Ectodermal cell (in vitro differentiated cells): ENCODE measurements at regions not wholly inside any gene's neighbourhood (a gene's known extent, or its start where the extent isn't known, plus 50 kb on each side); places are given as distances from the start of the nearest gene placed in this dataset.

Experiments used
- H3K27ac ChIP-seq: 2 replicates; pipeline ENCODE4 v1.7.0; 2013; ENCODE audit warnings: mild to moderate bottlenecking, low read depth, low read length; ENCODE audit not compliant: insufficient read depth, poor library complexity, severe bottlenecking
- H3K27me3 ChIP-seq: 2 replicates; pipeline ENCODE4 v1.7.0; 2013; ENCODE audit warnings: mild to moderate bottlenecking, low read length; ENCODE audit not compliant: insufficient read depth, control insufficient read depth, poor library complexity, severe bottlenecking
- H3K36me3 ChIP-seq: one replicate; pipeline ENCODE4 v1.7.0; 2013; ENCODE audit warnings: low read length; ENCODE audit not compliant: control insufficient read depth, insufficient read depth
- H3K4me1 ChIP-seq: one replicate; pipeline ENCODE4 v1.7.0; 2013; ENCODE audit warnings: low read length; ENCODE audit not compliant: control insufficient read depth, insufficient read depth
- H3K4me3 ChIP-seq: 2 replicates; pipeline ENCODE4 v1.7.0; 2013; ENCODE audit warnings: low read depth, low read length, control low read depth; ENCODE audit not compliant: insufficient read depth
- H3K9me3 ChIP-seq: 2 replicates; pipeline ENCODE4 v1.7.0; 2013; ENCODE audit warnings: mild to moderate bottlenecking, low read length, moderate library complexity; ENCODE audit not compliant: control insufficient read depth
- WGBS, 2 experiments: methylation state at CpG; one replicate each; pipeline ENCODE4 v1.1.7; 2013; ENCODE audit warnings: missing lambda C conversion rate in 2 of 2; 5-methylcytosine and 5-hydroxymethylcytosine counted together

- no peak overlapping the region for H3K27ac ChIP-seq
- no peaks in the 10 kb centered on the region for H3K27me3 ChIP-seq
- no peaks in the 10 kb centered on the region for H3K36me3 ChIP-seq
- no peaks in the 10 kb centered on the region for H3K9me3 ChIP-seq
- H3K4me3 ChIP-seq = no peak overlapping the region
- WGBS, 2 experiments = 96 to 100% methylated on average over 2 of the region's 2 CpGs
- no peaks in the 10 kb centered on the region for H3K4me1 ChIP-seq
These were observed 537.4 kb upstream of the VRK2 start for GRCh38 chr2:57509189-57509588.

- Histone ChIP-seq H3K4me3 (no peak overlapping the region), H3K27ac (no peak overlapping the region), H3K4me1 (no peaks in the 10 kb centered on the region), H3K9me3 (no peaks in the 10 kb centered on the region), H3K27me3 (no peaks in the 10 kb centered on the region), H3K36me3 (no peaks in the 10 kb centered on the region)
- whole genome bisulfite sequencing, 2 experiments = 86 to 90% methylated on average over 4 of the region's 4 CpGs
These were observed 535.9 kb upstream of the VRK2 start for GRCh38 chr2:57510704-57511103.

GRCh38 chr2:57515366-57515765 lies 531.2 kb upstream of the VRK2 start:
- Histone ChIP-seq H3K27me3 (no peaks in the 10 kb centered on the region), H3K36me3 (no peaks in the 10 kb centered on the region), H3K9me3 (no peaks in the 10 kb centered on the region), H3K4me3 (no peak overlapping the region), H3K4me1 (no peaks in the 10 kb centered on the region), H3K27ac (no peak overlapping the region)
- WGBS, 2 experiments = 44 to 100% methylated on average over 1 to 2 of the region's 3 CpGs

- Histone ChIP-seq H3K4me3 (no peak overlapping the region), H3K27me3 (no peaks in the 10 kb centered on the region)
- WGBS, 2 experiments = 48 to 71% methylated on average over 2 of the region's 7 CpGs
These were observed 529.8 kb upstream of the VRK2 start for GRCh38 chr2:57516698-57517340.

DNA sequence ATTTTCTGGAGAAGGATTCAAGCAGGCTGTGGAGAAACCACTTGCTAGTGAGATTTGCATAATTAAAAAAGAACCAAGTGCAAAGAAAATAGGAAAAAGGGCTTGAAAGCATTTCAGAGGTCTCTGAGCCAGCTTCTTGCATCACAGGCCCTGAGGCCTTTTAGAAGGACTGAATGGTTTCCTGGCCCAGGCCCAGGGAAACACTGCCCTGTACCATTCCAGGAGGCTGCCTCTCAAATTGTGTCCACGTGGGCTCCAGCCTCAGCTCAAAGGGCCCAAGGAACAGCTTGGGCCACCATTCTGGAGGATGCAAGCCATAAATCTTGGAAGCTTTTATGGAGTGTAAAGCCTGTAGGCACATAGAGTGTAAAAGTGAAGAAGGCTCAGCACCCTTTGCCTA lies 523.3 kb upstream of the VRK2 start:
- no peaks in the 10 kb centered on the region for H3K36me3 ChIP-seq
- H3K9me3 ChIP-seq = no peaks in the 10 kb centered on the region
- WGBS, 2 experiments = 86 to 92% methylated on average over 1 of the region's 1 CpG
- no peak overlapping the region for H3K27ac ChIP-seq
- H3K4me3 ChIP-seq = no peak overlapping the region
- no peaks in the 10 kb centered on the region for H3K27me3 ChIP-seq
- H3K4me1 ChIP-seq = no peaks in the 10 kb centered on the region

More at GRCh38 chr2:57516698-57517340, 529.8 kb upstream of the VRK2 start:
- H3K9me3 ChIP-seq = no peaks in the 10 kb centered on the region
- no peak overlapping the region for H3K27ac ChIP-seq
- H3K4me1 ChIP-seq = no peaks in the 10 kb centered on the region
- H3K36me3 ChIP-seq = no peaks in the 10 kb centered on the region

GRCh38 chr2:57527685-57528084 lies 518.9 kb upstream of the VRK2 start:
- no peak overlapping the region for H3K4me3 ChIP-seq
- no peak overlapping the region for H3K27ac ChIP-seq
- no peaks in the 10 kb centered on the region for H3K4me1 ChIP-seq
- WGBS, 2 experiments = 98% methylated on average over 1 of the region's 1 CpG
- no peaks in the 10 kb centered on the region for H3K36me3 ChIP-seq
- H3K9me3 ChIP-seq = no peaks in the 10 kb centered on the region
- H3K27me3 ChIP-seq = no peaks in the 10 kb centered on the region

DNA sequence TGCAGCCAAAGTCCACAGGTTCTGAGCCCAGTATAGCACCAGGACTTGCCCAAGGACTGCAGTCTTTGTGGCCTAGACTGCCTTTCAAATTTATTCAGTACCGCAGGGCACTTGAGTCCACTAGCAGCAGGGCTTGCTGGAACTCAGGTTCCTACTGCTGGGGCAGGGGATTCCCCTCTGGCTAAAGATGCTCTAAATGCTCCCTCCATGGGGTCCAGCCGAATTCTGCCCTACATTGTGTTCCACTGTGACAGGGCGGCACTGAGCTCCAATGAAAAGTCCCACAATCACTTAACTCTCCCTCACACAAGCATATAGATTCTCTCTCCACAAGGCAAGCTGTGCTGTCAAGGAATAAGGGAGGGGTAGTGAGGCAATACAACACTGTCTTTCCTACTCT lies 518.1 kb upstream of the VRK2 start:
- Histone ChIP-seq H3K27me3 (no peaks in the 10 kb centered on the region), H3K4me1 (no peaks in the 10 kb centered on the region), H3K36me3 (no peaks in the 10 kb centered on the region), H3K27ac (no peak overlapping the region), H3K9me3 (no peaks in the 10 kb centered on the region), H3K4me3 (no peak overlapping the region)
- WGBS, 2 experiments = 49 to 69% methylated on average over 3 of the region's 3 CpGs

GRCh38 chr2:57534358-57534757 lies 512.2 kb upstream of the VRK2 start:
- no peak overlapping the region for H3K27ac ChIP-seq
- H3K9me3 ChIP-seq = no peaks in the 10 kb centered on the region
- no peaks in the 10 kb centered on the region for H3K27me3 ChIP-seq
- no peaks in the 10 kb centered on the region for H3K36me3 ChIP-seq
- no peak overlapping the region for H3K4me3 ChIP-seq
- no peaks in the 10 kb centered on the region for H3K4me1 ChIP-seq

- Histone ChIP-seq H3K4me3 (no peak overlapping the region), H3K4me1 (no peaks in the 10 kb centered on the region), H3K27ac (no peak overlapping the region), H3K36me3 (no peaks in the 10 kb centered on the region), H3K27me3 (no peaks in the 10 kb centered on the region), H3K9me3 (no peaks in the 10 kb centered on the region)
- WGBS, 2 experiments = no CpG with 5 or more reads among the region's 1 CpG
These were observed 509.9 kb upstream of the VRK2 start for GRCh38 chr2:57536535-57537231.

DNA sequence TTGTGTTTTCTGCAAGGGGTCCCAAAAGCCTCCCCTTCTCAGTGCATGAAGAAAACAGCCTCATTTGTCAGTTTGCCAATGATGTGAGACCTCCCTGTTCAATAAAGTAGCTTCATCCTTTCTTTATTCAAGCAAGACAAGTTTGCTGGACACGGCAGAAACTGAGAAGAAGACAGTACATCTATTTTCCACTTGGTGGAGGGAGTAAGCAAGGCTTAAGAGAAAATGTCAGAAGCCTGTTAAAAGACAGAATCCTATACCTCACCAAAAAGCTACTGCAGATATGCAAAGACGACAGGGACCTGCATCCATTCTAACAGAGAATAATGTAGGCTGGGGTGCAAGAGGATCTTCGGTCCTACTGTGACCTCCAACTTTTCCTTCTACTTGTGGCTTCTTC lies 506.8 kb upstream of the VRK2 start:
- no peaks in the 10 kb centered on the region for H3K36me3 ChIP-seq

More for the DNA sequence above, 506.8 kb upstream of the VRK2 start:
- Histone ChIP-seq H3K4me3 (no peak overlapping the region), H3K4me1 (no peaks in the 10 kb centered on the region), H3K9me3 (no peaks in the 10 kb centered on the region), H3K27me3 (no peaks in the 10 kb centered on the region), H3K27ac (no peak overlapping the region)
- 85 to 90% methylated on average over 2 to 3 of the region's 3 CpGs for WGBS, 2 experiments
